T-helper 2 cell treated with Interferon-gamma antibody and Interleukin-4, amounts not matched to agents 5 μg/mL and 100 μg/mL, for 36 hours (primary cell): ENCODE measurements at regions not wholly inside any gene's neighbourhood (a gene's known extent, or its start where the extent isn't known, plus 50 kb on each side); places are given as distances from the start of the nearest gene placed in this dataset.
"Not testable (repeated sequence)": the region's sequence is repeated elsewhere in the genome, so short reads cannot be mapped to it uniquely, and the experiment has no call there.

Experiments used
- DNase-seq: peaks from one replicate; pipeline ENCODE4 v3.0.0; 2021; ENCODE audit warnings: low spot score
- H3K27ac Mint-ChIP-seq: one replicate; pipeline ENCODE4 v1.8.0; 2021; ENCODE audit warnings: mild to moderate bottlenecking, mixed read lengths
- H3K27me3 Mint-ChIP-seq: one replicate; pipeline ENCODE4 v1.8.0; 2021; ENCODE audit warnings: low read depth, mixed read lengths
- H3K36me3 Mint-ChIP-seq: one replicate; pipeline ENCODE4 v1.8.0; 2021; ENCODE audit warnings: low read depth, mixed read lengths
- H3K4me1 Mint-ChIP-seq: one replicate; pipeline ENCODE4 v1.8.0; 2021; ENCODE audit warnings: low read depth, mixed read lengths
- H3K4me3 Mint-ChIP-seq: one replicate; pipeline ENCODE4 v1.8.0; 2022; ENCODE audit warnings: mild to moderate bottlenecking, moderate library complexity, mixed read lengths
- H3K9me3 Mint-ChIP-seq: one replicate; pipeline ENCODE4 v1.8.0; 2021; ENCODE audit warnings: mixed read lengths

GRCh38 chr4:38330936-38331335 is 333.1 kb upstream of the KLF3 start:
- Mint-ChIP-seq H3K36me3 (no peaks in the 10 kb centered on the region), H3K9me3 (no peaks in the 10 kb centered on the region), H3K4me3 (no peak overlapping the region), H3K4me1 (peaks cover 18% of the 10 kb centered on the region), H3K27ac (no peak overlapping the region), H3K27me3 (peaks cover 46% of the 10 kb centered on the region)
- no peak for DNase-seq

GRCh38 chr4:38332699-38333098 is 331.3 kb upstream of the KLF3 start:
- Mint-ChIP-seq H3K4me1 (peaks cover 18% of the 10 kb centered on the region), H3K36me3 (peaks cover under 1% of the 10 kb centered on the region), H3K27ac (no peak overlapping the region), H3K4me3 (no peak overlapping the region), H3K27me3 (peaks cover 46% of the 10 kb centered on the region), H3K9me3 (peaks cover 9% of the 10 kb centered on the region)
- no peak for DNase-seq

DNA sequence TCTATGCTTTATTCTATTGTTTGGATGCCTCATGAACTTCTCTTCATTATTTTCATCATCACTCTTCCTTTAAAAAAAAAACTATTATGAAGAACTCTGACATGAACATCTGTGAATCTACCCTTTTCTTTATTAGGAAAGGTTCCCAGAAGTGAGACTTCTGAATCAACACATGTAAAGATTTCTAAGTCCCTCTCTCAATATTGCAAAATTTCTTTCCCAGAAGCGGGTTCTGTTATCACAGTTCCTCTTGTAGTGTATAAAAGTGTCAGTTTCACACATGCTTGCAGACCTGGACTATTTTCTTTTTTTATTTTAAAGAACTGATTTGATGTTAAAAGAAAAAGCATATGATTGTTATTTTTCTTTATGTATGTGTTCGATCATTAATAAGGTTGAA is 330.8 kb upstream of the KLF3 start:
- DNase-seq: no peak
- Mint-ChIP-seq H3K9me3 (peaks cover 14% of the 10 kb centered on the region), H3K27ac (no peak overlapping the region), H3K36me3 (peaks cover 6% of the 10 kb centered on the region), H3K27me3 (peaks cover 49% of the 10 kb centered on the region), H3K4me1 (peaks cover 18% of the 10 kb centered on the region), H3K4me3 (no peak overlapping the region)

- Mint-ChIP-seq H3K9me3 (peaks cover 28% of the 10 kb centered on the region), H3K36me3 (peaks cover 10% of the 10 kb centered on the region), H3K4me1 (peaks cover 11% of the 10 kb centered on the region), H3K27me3 (peaks cover 42% of the 10 kb centered on the region), H3K27ac (no peak overlapping the region), H3K4me3 (no peak overlapping the region)
- no peak for DNase-seq
Observed at GRCh38 chr4:38334791-38335190, 329.2 kb upstream of the KLF3 start.

GRCh38 chr4:38338939-38339338 is 325.1 kb upstream of the KLF3 start:
- DNase-seq, H3K4me3 Mint-ChIP-seq, H3K27ac Mint-ChIP-seq: not testable (repeated sequence)
- Mint-ChIP-seq H3K9me3 (peaks cover 33% of the 10 kb centered on the region), H3K4me1 (peaks cover 11% of the 10 kb centered on the region), H3K27me3 (peaks cover 22% of the 10 kb centered on the region), H3K36me3 (peaks cover 10% of the 10 kb centered on the region)

DNA sequence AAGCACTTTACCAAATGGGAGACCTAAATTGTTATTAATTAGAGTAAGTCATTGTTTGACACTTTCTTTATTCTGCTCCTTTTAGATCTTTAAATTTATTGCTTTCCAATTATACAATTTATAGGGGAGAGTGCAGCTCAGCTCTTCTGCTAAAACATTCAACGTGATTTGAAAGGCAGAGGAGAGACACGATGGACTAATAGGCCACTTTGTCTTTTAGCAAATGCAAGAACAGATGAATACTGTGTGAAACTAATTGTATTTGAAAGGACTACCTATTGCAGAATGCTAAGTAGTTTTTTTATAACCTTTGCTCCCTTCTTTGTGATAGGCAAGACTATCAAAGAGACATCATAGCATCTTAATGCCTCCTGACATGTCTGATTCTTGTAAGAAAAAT is 320.4 kb upstream of the KLF3 start:
- DNase-seq: no peak
- peaks cover 17% of the 10 kb centered on the region for H3K27me3 Mint-ChIP-seq
- H3K27ac Mint-ChIP-seq: no peak overlapping the region
- H3K4me1 Mint-ChIP-seq: peaks cover 1% of the 10 kb centered on the region
- H3K4me3 Mint-ChIP-seq: no peak overlapping the region
- peaks cover under 1% of the 10 kb centered on the region for H3K36me3 Mint-ChIP-seq
- H3K9me3 Mint-ChIP-seq: peaks cover 25% of the 10 kb centered on the region

DNA sequence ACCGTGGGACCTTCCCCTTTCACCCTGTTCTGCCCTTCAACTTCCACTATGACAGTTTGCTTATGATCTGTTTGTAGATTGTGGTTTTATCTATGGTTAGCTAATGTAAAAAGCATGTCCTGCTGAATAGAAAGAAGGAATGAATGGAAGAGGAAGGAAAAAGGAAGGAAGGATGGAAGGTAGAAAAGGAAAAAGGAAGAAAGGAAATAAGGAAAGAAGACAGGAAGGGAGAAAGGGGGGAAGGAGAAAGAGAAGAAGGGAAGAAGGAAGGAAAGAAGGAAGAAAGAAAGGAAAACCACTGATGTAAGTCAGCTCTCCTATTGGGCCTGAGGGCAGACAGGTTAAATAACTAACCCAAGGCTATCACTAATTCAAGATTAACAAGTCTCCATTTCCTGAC is 319.1 kb upstream of the KLF3 start:
- Mint-ChIP-seq H3K4me1 (peaks cover 1% of the 10 kb centered on the region), H3K9me3 (peaks cover 15% of the 10 kb centered on the region), H3K4me3 (no peak overlapping the region), H3K27ac (no peak overlapping the region), H3K36me3 (no peaks in the 10 kb centered on the region), H3K27me3 (peaks cover 18% of the 10 kb centered on the region)
- no peak for DNase-seq

DNA sequence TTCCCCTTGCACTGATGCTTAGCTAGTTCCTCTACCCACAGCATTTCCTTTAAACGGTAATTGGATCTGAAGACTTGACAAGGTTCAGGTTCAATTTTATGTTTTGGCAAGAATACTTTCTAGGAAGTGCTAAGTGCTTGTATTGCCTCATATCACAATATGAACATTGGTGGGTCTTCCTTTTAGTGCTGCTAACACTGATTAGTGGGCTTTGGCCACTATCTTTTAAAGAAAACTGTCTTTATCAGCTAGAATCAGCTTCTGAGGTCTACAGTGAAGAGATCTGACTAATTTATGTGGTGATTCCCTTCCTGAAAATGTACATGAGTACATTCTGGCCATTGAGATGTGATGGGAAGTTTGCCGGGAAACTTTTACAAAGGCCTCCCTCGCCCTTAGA is 316.7 kb upstream of the KLF3 start:
- Mint-ChIP-seq H3K4me3 (no peak overlapping the region), H3K27ac (no peak overlapping the region), H3K27me3 (peaks cover 16% of the 10 kb centered on the region), H3K36me3 (no peaks in the 10 kb centered on the region), H3K4me1 (peaks cover 1% of the 10 kb centered on the region), H3K9me3 (peaks cover 31% of the 10 kb centered on the region)
- no peak for DNase-seq

- peaks cover 45% of the 10 kb centered on the region for H3K9me3 Mint-ChIP-seq
- no peak overlapping the region for H3K27ac Mint-ChIP-seq
- peaks cover 6% of the 10 kb centered on the region for H3K27me3 Mint-ChIP-seq
- no peaks in the 10 kb centered on the region for H3K36me3 Mint-ChIP-seq
- peaks cover 7% of the 10 kb centered on the region for H3K4me1 Mint-ChIP-seq
- H3K4me3 Mint-ChIP-seq: no peak overlapping the region
- DNase-seq: no peak
Observed at GRCh38 chr4:38354421-38354820, 309.6 kb upstream of the KLF3 start.

GRCh38 chr4:38354872-38355271 is 309.1 kb upstream of the KLF3 start:
- Mint-ChIP-seq H3K9me3 (peaks cover 45% of the 10 kb centered on the region), H3K4me3 (no peak overlapping the region), H3K36me3 (no peaks in the 10 kb centered on the region), H3K27me3 (peaks cover 5% of the 10 kb centered on the region), H3K4me1 (peaks cover 11% of the 10 kb centered on the region), H3K27ac (no peak overlapping the region)
- no peak for DNase-seq

DNA sequence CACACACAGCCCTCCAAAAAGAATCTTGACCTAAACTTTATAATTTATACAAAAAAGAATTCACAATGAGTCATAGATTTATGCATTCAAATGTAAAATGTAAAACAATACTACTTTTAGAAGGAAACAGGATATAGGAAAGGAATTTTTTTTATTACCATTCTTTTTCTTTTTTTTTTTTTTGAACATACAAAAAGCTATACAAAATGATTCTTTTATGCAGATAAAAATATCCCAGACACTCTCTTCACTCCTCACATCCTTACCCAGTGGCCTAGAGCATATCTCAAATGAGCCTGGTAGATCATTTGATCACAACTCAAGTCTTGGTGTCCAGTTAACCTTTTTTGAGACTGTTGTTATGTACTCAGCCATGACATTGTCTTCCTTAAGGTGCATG is 307.3 kb upstream of the KLF3 start:
- Mint-ChIP-seq H3K27ac (no peak overlapping the region), H3K4me3 (no peak overlapping the region), H3K27me3 (peaks cover 3% of the 10 kb centered on the region), H3K36me3 (no peaks in the 10 kb centered on the region), H3K4me1 (peaks cover 13% of the 10 kb centered on the region), H3K9me3 (peaks cover 31% of the 10 kb centered on the region)
- no peak for DNase-seq

- peaks cover 22% of the 10 kb centered on the region for H3K9me3 Mint-ChIP-seq
- DNase-seq: no peak
- H3K4me3 Mint-ChIP-seq: no peak overlapping the region
- H3K27ac Mint-ChIP-seq: no peak overlapping the region
- H3K4me1 Mint-ChIP-seq: peaks cover 13% of the 10 kb centered on the region
- peaks cover under 1% of the 10 kb centered on the region for H3K27me3 Mint-ChIP-seq
- H3K36me3 Mint-ChIP-seq: no peaks in the 10 kb centered on the region
Observed at GRCh38 chr4:38357546-38357945, 306.5 kb upstream of the KLF3 start.

DNA sequence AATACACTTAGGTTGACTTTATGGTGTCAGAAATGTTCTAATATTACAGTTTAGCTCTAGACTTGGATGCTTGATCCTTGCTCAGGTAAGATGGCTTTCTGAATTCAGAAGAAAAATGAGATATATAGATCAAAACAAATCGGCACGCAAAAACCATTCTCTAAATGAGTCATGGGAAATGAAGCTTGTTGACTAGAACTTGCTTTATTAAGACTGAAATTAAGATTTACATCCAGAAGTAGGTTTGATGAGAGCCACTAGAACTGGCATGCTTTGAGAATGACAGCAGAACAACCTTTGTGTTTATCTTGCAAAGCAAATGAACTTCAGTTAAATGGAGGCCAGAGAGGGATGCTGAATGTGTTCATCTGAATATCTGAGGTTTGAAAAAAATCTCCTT is 304.9 kb upstream of the KLF3 start:
- Mint-ChIP-seq H3K9me3 (peaks cover 10% of the 10 kb centered on the region), H3K4me1 (peaks cover 13% of the 10 kb centered on the region), H3K27ac (no peak overlapping the region), H3K4me3 (no peak overlapping the region), H3K27me3 (no peaks in the 10 kb centered on the region), H3K36me3 (no peaks in the 10 kb centered on the region)
- DNase-seq: no peak

- no peaks in the 10 kb centered on the region for H3K36me3 Mint-ChIP-seq
- no peak for DNase-seq
- H3K9me3 Mint-ChIP-seq: peaks cover under 1% of the 10 kb centered on the region
- H3K4me1 Mint-ChIP-seq: peaks cover 13% of the 10 kb centered on the region
- H3K27me3 Mint-ChIP-seq: peaks cover 4% of the 10 kb centered on the region
- no peak overlapping the region for H3K27ac Mint-ChIP-seq
- no peak overlapping the region for H3K4me3 Mint-ChIP-seq
Observed at GRCh38 chr4:38360201-38360600, 303.8 kb upstream of the KLF3 start.

GRCh38 chr4:38364383-38364963 is 299.5 kb upstream of the KLF3 start:
- Mint-ChIP-seq H3K4me3 (no peak overlapping the region), H3K27me3 (peaks cover 4% of the 10 kb centered on the region), H3K36me3 (no peaks in the 10 kb centered on the region), H3K4me1 (peaks cover 6% of the 10 kb centered on the region), H3K27ac (no peak overlapping the region), H3K9me3 (no peaks in the 10 kb centered on the region)
- no peak for DNase-seq
